NCI-H1105 (cell line): ENCODE measurements at regions not wholly inside any gene's neighbourhood (a gene's known extent, or its start where the extent isn't known, plus 50 kb on each side); places are given as distances from the start of the nearest gene placed in this dataset.

Experiments used
- DNase-seq: peaks from one replicate; lab custom pipeline; 2025; lab: John Stamatoyannopoulos, UW

GRCh38 chr16:55222486-55222885 is 101.5 kb upstream of the IRX6 start:
- peak; percentile 4 for DNase-seq

- no peak for DNase-seq
Measured at GRCh38 chr16:55225972-55226542, 97.9 kb upstream of the IRX6 start.

- no peak for DNase-seq
Measured at GRCh38 chr16:55232822-55233221, 91.2 kb upstream of the IRX6 start.

- DNase-seq, result no peak
Measured at GRCh38 chr16:55233464-55233863, 90.5 kb upstream of the IRX6 start.

GRCh38 chr16:55236655-55237054 is 87.3 kb upstream of the IRX6 start:
- no peak for DNase-seq

- no peak for DNase-seq
Measured at GRCh38 chr16:55239723-55240122, 84.3 kb upstream of the IRX6 start.

GRCh38 chr16:55240888-55241287 is 83.1 kb upstream of the IRX6 start:
- DNase-seq, result no peak

GRCh38 chr16:55242667-55243066 is 81.3 kb upstream of the IRX6 start:
- no peak for DNase-seq

GRCh38 chr16:55248058-55248457 is 75.9 kb upstream of the IRX6 start:
- DNase-seq, result no peak

GRCh38 chr16:55248494-55248893 is 75.5 kb upstream of the IRX6 start:
- DNase-seq, result no peak

- DNase-seq, result no peak
Measured at GRCh38 chr16:55249361-55249760, 74.6 kb upstream of the IRX6 start.

GRCh38 chr16:55249936-55250335 is 74.1 kb upstream of the IRX6 start:
- no peak for DNase-seq

GRCh38 chr16:55250701-55251100 is 73.3 kb upstream of the IRX6 start:
- no peak for DNase-seq

GRCh38 chr16:55251151-55251550 is 72.9 kb upstream of the IRX6 start:
- no peak for DNase-seq

GRCh38 chr16:55252577-55252976 is 71.4 kb upstream of the IRX6 start:
- DNase-seq, result no peak

GRCh38 chr16:55253987-55254386 is 70.0 kb upstream of the IRX6 start:
- DNase-seq, result no peak

- no peak for DNase-seq
Measured at GRCh38 chr16:55255733-55256282, 68.2 kb upstream of the IRX6 start.

GRCh38 chr16:55256412-55257016 is 67.5 kb upstream of the IRX6 start:
- no peak for DNase-seq

GRCh38 chr16:55257966-55258613 is 65.9 kb upstream of the IRX6 start:
- no peak for DNase-seq

GRCh38 chr16:55261301-55261700 is 62.7 kb upstream of the IRX6 start:
- DNase-seq, result no peak

GRCh38 chr16:55263271-55264250 is 60.4 kb upstream of the IRX6 start:
- DNase-seq, result no peak

GRCh38 chr16:55264949-55265348 is 59.1 kb upstream of the IRX6 start:
- peak; percentile 28 for DNase-seq
